ENCODE measurements at regions not wholly inside any gene's neighbourhood (a gene's known extent, or its start where the extent isn't known, plus 50 kb on each side); places are given as distances from the start of the nearest gene placed in this dataset.

GRCh38 chr1:178020968-178021640, 51.2 kb upstream of the SEC16B start:
- H3K4me3 ChIP-seq, result no peak overlapping the region
- H3K36me3 ChIP-seq, result peaks cover 11% of the 10 kb centered on the region
- no peak for DNase-seq
- H3K27me3 ChIP-seq, result no peaks in the 10 kb centered on the region
- no peaks in the 10 kb centered on the region for H3K9me3 ChIP-seq
- H3K27ac ChIP-seq, result no peak overlapping the region
- no peak for TF ChIP-seq CTCF (IDR thresholded peaks at IDR 0.05)
- no peak for ATAC-seq
- no peaks in the 10 kb centered on the region for H3K4me1 ChIP-seq
- intact Hi-C loops (cut with DNase I), result no loop called here

GRCh38 chr1:178021950-178022349, 52.1 kb upstream of the SEC16B start:
- Histone ChIP-seq H3K4me3 (no peak overlapping the region), H3K4me1 (no peaks in the 10 kb centered on the region), H3K27ac (no peak overlapping the region), H3K36me3 (peaks cover 11% of the 10 kb centered on the region), H3K9me3 (no peaks in the 10 kb centered on the region), H3K27me3 (no peaks in the 10 kb centered on the region)
- no peak for DNase-seq
- TF ChIP-seq CTCF (IDR thresholded peaks at IDR 0.05), result no peak
- ATAC-seq, result no peak
- intact Hi-C loops (cut with DNase I), result no loop called here

GRCh38 chr1:178023181-178023618, 53.3 kb upstream of the SEC16B start:
- H3K27me3 ChIP-seq, result no peaks in the 10 kb centered on the region
- H3K4me3 ChIP-seq, result no peak overlapping the region
- DNase-seq, result no peak
- peaks cover 11% of the 10 kb centered on the region for H3K36me3 ChIP-seq
- H3K4me1 ChIP-seq, result no peaks in the 10 kb centered on the region
- ATAC-seq, result no peak
- no peaks in the 10 kb centered on the region for H3K9me3 ChIP-seq
- intact Hi-C loops (cut with DNase I), result no loop called here
- no peak for TF ChIP-seq CTCF (IDR thresholded peaks at IDR 0.05)
- H3K27ac ChIP-seq, result no peak overlapping the region

GRCh38 chr1:178024504-178024903, 54.6 kb upstream of the SEC16B start:
- H3K27ac ChIP-seq, result no peak overlapping the region
- no peak for TF ChIP-seq CTCF (IDR thresholded peaks at IDR 0.05)
- H3K4me1 ChIP-seq, result no peaks in the 10 kb centered on the region
- H3K27me3 ChIP-seq, result no peaks in the 10 kb centered on the region
- no peak overlapping the region for H3K4me3 ChIP-seq
- no peak for ATAC-seq
- no peaks in the 10 kb centered on the region for H3K9me3 ChIP-seq
- DNase-seq, result no peak
- intact Hi-C loops (cut with DNase I), result no loop called here
- peaks cover 11% of the 10 kb centered on the region for H3K36me3 ChIP-seq

GRCh38 chr1:178025613-178026356, 55.9 kb upstream of the SEC16B start:
- Histone ChIP-seq H3K27me3 (no peaks in the 10 kb centered on the region), H3K36me3 (peaks cover 11% of the 10 kb centered on the region), H3K9me3 (no peaks in the 10 kb centered on the region), H3K4me3 (no peak overlapping the region), H3K27ac (no peak overlapping the region), H3K4me1 (no peaks in the 10 kb centered on the region)
- DNase-seq (no peak), ATAC-seq (no peak)
- intact Hi-C loops (cut with DNase I), result no loop called here
- TF ChIP-seq CTCF (IDR thresholded peaks at IDR 0.05), result no peak

Measured in upper lobe of right lung (tissue), 1 donor.